ENCODE measurements at regions not wholly inside any gene's neighbourhood (a gene's known extent, or its start where the extent isn't known, plus 50 kb on each side); places are given as distances from the start of the nearest gene placed in this dataset.

DNA sequence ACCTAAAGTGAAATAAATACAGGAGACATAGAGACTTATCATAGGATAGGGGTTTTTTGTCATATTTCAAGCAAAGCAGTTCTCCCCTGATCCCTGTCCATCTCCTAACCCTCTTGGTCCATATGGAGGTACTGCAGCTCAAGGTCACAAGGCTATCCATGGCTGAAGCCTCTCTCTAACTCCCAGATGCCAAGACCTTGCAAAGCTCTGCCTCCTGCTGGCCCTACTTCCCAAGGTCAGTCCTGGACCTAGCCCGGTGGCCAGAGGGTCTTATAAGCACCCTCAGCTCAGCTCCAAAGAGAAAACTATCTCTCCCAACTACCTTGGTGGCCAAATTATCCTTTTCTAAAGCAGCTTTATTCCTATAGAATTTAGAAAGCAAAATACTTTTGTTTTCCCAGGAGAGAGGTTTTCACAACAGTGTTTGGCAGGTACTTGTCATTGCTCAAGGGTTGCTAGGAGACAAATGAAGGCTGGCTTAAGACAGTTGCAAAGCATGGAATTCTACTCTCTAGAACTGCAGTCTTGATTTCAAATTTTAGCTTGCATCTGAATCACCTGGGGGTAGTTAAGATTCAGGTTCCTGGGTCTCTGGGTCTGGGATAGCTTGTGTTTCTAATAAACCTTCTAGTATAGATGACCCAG lies 121.5 kb downstream of the XCL2 start:
- WGBS, 2 donors = 92 to 94% methylated on average over 1 of the region's 1 CpG
- intact Hi-C loops (cut with DNase I) = no loop called here
- Histone ChIP-seq H3K4me1 (no peaks in the 10 kb centered on the region), H3K36me3 (replicated peaks in 1 of 2; ENCODE audit: insufficient read depth in 1 of 2, low read depth in 2 of 2) (no peaks in the 10 kb centered on the region), H3K27ac (no peak overlapping the region), H3K4me3 (no peak overlapping the region), H3K9me3 (no peaks in the 10 kb centered on the region), H3K27me3 (no peaks in the 10 kb centered on the region)
- TF ChIP-seq, protein P1, sequence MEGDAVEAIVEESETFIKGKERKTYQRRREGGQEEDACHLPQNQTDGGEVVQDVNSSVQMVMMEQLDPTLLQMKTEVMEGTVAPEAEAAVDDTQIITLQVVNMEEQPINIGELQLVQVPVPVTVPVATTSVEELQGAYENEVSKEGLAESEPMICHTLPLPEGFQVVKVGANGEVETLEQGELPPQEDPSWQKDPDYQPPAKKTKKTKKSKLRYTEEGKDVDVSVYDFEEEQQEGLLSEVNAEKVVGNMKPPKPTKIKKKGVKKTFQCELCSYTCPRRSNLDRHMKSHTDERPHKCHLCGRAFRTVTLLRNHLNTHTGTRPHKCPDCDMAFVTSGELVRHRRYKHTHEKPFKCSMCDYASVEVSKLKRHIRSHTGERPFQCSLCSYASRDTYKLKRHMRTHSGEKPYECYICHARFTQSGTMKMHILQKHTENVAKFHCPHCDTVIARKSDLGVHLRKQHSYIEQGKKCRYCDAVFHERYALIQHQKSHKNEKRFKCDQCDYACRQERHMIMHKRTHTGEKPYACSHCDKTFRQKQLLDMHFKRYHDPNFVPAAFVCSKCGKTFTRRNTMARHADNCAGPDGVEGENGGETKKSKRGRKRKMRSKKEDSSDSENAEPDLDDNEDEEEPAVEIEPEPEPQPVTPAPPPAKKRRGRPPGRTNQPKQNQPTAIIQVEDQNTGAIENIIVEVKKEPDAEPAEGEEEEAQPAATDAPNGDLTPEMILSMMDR (IDR thresholded peaks at IDR 0.05) = no peak
- TF ChIP-seq POLR2A (IDR thresholded peaks at IDR 0.05) = no peak
- no peak for DNase-seq
- no peak for ATAC-seq

- H3K27ac ChIP-seq = no peak overlapping the region
- H3K4me3 ChIP-seq = no peak overlapping the region
- H3K9me3 ChIP-seq = no peaks in the 10 kb centered on the region
- 73 to 78% methylated on average over 3 of the region's 3 CpGs for WGBS, 2 donors
- H3K4me1 ChIP-seq = no peaks in the 10 kb centered on the region
- TF ChIP-seq POLR2A (IDR thresholded peaks at IDR 0.05) = no peak
- TF ChIP-seq, protein P1 (IDR thresholded peaks at IDR 0.05) = no peak
- intact Hi-C loops (cut with DNase I) = no loop called here
- H3K27me3 ChIP-seq = no peaks in the 10 kb centered on the region
- DNase-seq (no peak), ATAC-seq (no peak)
- no peaks in the 10 kb centered on the region for H3K36me3 ChIP-seq (replicated peaks in 1 of 2; ENCODE audit: insufficient read depth in 1 of 2, low read depth in 2 of 2)
Observed at GRCh38 chr1:168421399-168422004, 122.3 kb downstream of the XCL2 start.

DNA sequence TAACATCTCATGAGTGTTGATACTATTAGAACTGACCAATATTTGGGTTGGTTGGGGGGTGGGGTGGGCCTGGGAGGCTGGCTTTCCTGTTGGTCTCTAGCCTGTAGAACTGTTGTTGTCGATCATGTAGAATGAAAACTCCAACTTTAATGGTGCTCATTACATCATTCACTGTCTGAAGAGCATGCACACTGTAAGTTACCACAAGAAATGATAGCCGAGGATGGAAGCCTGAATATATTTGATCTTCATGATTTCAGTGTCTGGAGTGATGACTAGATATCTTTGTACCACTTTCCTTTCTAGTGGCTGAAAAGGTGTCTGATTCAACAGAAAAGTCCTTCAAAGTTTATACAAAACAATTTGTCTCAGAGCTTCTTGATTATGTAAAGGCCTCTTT lies 123.6 kb downstream of the XCL2 start:
- DNase-seq (no peak), ATAC-seq (no peak)
- Histone ChIP-seq H3K27ac (no peak overlapping the region), H3K27me3 (no peaks in the 10 kb centered on the region), H3K4me1 (no peaks in the 10 kb centered on the region), H3K4me3 (no peak overlapping the region), H3K36me3 (replicated peaks in 1 of 2; ENCODE audit: insufficient read depth in 1 of 2, low read depth in 2 of 2) (no peaks in the 10 kb centered on the region), H3K9me3 (no peaks in the 10 kb centered on the region)
- WGBS, 2 donors = 73 to 81% methylated on average over 2 of the region's 2 CpGs
- intact Hi-C loops (cut with DNase I) = no loop called here
- TF ChIP-seq POLR2A (IDR thresholded peaks at IDR 0.05) = no peak
- TF ChIP-seq, protein P1 (IDR thresholded peaks at IDR 0.05) = no peak

GRCh38 chr1:168419736-168420135 lies 124.1 kb downstream of the XCL2 start:
- Histone ChIP-seq H3K27me3 (no peaks in the 10 kb centered on the region), H3K27ac (no peak overlapping the region), H3K36me3 (replicated peaks in 1 of 2; ENCODE audit: insufficient read depth in 1 of 2, low read depth in 2 of 2) (no peaks in the 10 kb centered on the region), H3K4me3 (no peak overlapping the region), H3K4me1 (no peaks in the 10 kb centered on the region), H3K9me3 (no peaks in the 10 kb centered on the region)
- ATAC-seq (no peak), DNase-seq (no peak)
- WGBS, 2 donors = 71 to 74% methylated on average over 4 of the region's 4 CpGs
- intact Hi-C loops (cut with DNase I) = no loop called here
- no peak for TF ChIP-seq POLR2A (IDR thresholded peaks at IDR 0.05)
- TF ChIP-seq, protein P1 (IDR thresholded peaks at IDR 0.05) = no peak

GRCh38 chr1:168416220-168416619 lies 127.6 kb downstream of the XCL2 start:
- TF ChIP-seq, protein P1 (IDR thresholded peaks at IDR 0.05) = no peak
- no peak for TF ChIP-seq POLR2A (IDR thresholded peaks at IDR 0.05)
- H3K36me3 ChIP-seq (replicated peaks in 1 of 2; ENCODE audit: insufficient read depth in 1 of 2, low read depth in 2 of 2) = no peaks in the 10 kb centered on the region
- ATAC-seq (no peak), DNase-seq (no peak)
- intact Hi-C loops (cut with DNase I) = no loop called here
- no peak overlapping the region for H3K4me3 ChIP-seq
- no peak overlapping the region for H3K27ac ChIP-seq
- WGBS, 2 donors = 76 to 80% methylated on average over 4 of the region's 4 CpGs
- H3K4me1 ChIP-seq = no peaks in the 10 kb centered on the region
- no peaks in the 10 kb centered on the region for H3K9me3 ChIP-seq
- no peaks in the 10 kb centered on the region for H3K27me3 ChIP-seq
